ENCODE measurements at regions not wholly inside any gene's neighbourhood (a gene's known extent, or its start where the extent isn't known, plus 50 kb on each side); places are given as distances from the start of the nearest gene placed in this dataset.

- WGBS, 3 donors, result 39 to 42% (median 42%) methylated on average over 3 of the region's 3 CpGs
- Histone ChIP-seq H3K27ac (no peak overlapping the region), H3K4me1 (ENCODE audit: insufficient read depth) (no peaks in the 10 kb centered on the region), H3K36me3 (no peaks in the 10 kb centered on the region), H3K4me3 (no peak overlapping the region), H3K27me3 (peaks cover 5% of the 10 kb centered on the region), H3K9me3 (no peaks in the 10 kb centered on the region)
- intact Hi-C loops (cut with DNase I), result no loop called here
- TF ChIP-seq CTCF (IDR thresholded peaks at IDR 0.05) (no peak), POLR2A (IDR thresholded peaks at IDR 0.05) (no peak), EP300 (IDR thresholded peaks at IDR 0.05) (no peak)
- DNase-seq, result no peak
These were observed 2062.1 kb downstream of the PCDH9 start for GRCh38 chr13:65168026-65168425.

GRCh38 chr13:65166675-65167074 is 2063.5 kb downstream of the PCDH9 start:
- no peaks in the 10 kb centered on the region for H3K36me3 ChIP-seq
- no peaks in the 10 kb centered on the region for H3K4me1 ChIP-seq (ENCODE audit: insufficient read depth)
- TF ChIP-seq POLR2A (IDR thresholded peaks at IDR 0.05), result no peak
- TF ChIP-seq EP300 (IDR thresholded peaks at IDR 0.05), result no peak
- no peak for TF ChIP-seq CTCF (IDR thresholded peaks at IDR 0.05)
- peaks cover 5% of the 10 kb centered on the region for H3K27me3 ChIP-seq
- H3K9me3 ChIP-seq, result no peaks in the 10 kb centered on the region
- 76 to 84% (median 82%) methylated on average over 3 of the region's 3 CpGs for WGBS, 3 donors
- DNase-seq, result no peak
- H3K4me3 ChIP-seq, result no peak overlapping the region
- H3K27ac ChIP-seq, result no peak overlapping the region
- intact Hi-C loops (cut with DNase I), result no loop called here

GRCh38 chr13:65159803-65160202 is 2070.3 kb downstream of the PCDH9 start:
- no peak for TF ChIP-seq EP300 (IDR thresholded peaks at IDR 0.05)
- TF ChIP-seq POLR2A (IDR thresholded peaks at IDR 0.05), result no peak
- no peak for TF ChIP-seq CTCF (IDR thresholded peaks at IDR 0.05)
- Histone ChIP-seq H3K4me3 (no peak overlapping the region), H3K27ac (no peak overlapping the region), H3K4me1 (ENCODE audit: insufficient read depth) (no peaks in the 10 kb centered on the region), H3K27me3 (no peaks in the 10 kb centered on the region), H3K9me3 (no peaks in the 10 kb centered on the region), H3K36me3 (no peaks in the 10 kb centered on the region)
- no peak for DNase-seq
- intact Hi-C loops (cut with DNase I), result loop anchor here in 1 of 4 donors (5.0 kb wide), 1 partner anchor 1127 kb away; no protein-coding TSS in a partner anchor
- WGBS, 3 donors, result 51 to 52% (median 51%) methylated on average over 3 of the region's 3 CpGs

- TF ChIP-seq CTCF (IDR thresholded peaks at IDR 0.05) (no peak), EP300 (IDR thresholded peaks at IDR 0.05) (no peak), POLR2A (IDR thresholded peaks at IDR 0.05) (no peak)
- DNase-seq, result no peak
- Histone ChIP-seq H3K27me3 (no peaks in the 10 kb centered on the region), H3K4me3 (no peak overlapping the region), H3K9me3 (no peaks in the 10 kb centered on the region), H3K27ac (no peak overlapping the region), H3K36me3 (no peaks in the 10 kb centered on the region), H3K4me1 (ENCODE audit: insufficient read depth) (no peaks in the 10 kb centered on the region)
- intact Hi-C loops (cut with DNase I), result loop anchor here in 1 of 4 donors (5.0 kb wide), 1 partner anchor 1131 kb away; no protein-coding TSS in a partner anchor
- 89 to 96% (median 90%) methylated on average over 2 of the region's 2 CpGs for WGBS, 3 donors
These were observed 2074.3 kb downstream of the PCDH9 start for GRCh38 chr13:65155861-65156260.

Measured in ovary (tissue), 7 donors.